ENCODE measurements at regions not wholly inside any gene's neighbourhood (a gene's known extent, or its start where the extent isn't known, plus 50 kb on each side); places are given as distances from the start of the nearest gene placed in this dataset.

- Histone ChIP-seq H3K27ac (ENCODE audit: low read length) (no peak overlapping the region), H3K36me3 (ENCODE audit: control insufficient read depth, insufficient read depth, low read length) (no peaks in the 10 kb centered on the region), H3K9me3 (ENCODE audit: control insufficient read depth, insufficient read depth, low read length) (no peaks in the 10 kb centered on the region), H3K4me3 (ENCODE audit: low read length) (no peak overlapping the region), H3K27me3 (ENCODE audit: control insufficient read depth, insufficient read depth, low read length) (no peaks in the 10 kb centered on the region), H3K4me1 (ENCODE audit: control insufficient read depth, insufficient read depth, low read length) (no peaks in the 10 kb centered on the region)
- TF ChIP-seq CTCF (IDR thresholded peaks at IDR 0.05), result no peak
- intact Hi-C loops (cut with micrococcal nuclease), result no loop called here
- Mint-ChIP-seq H3K27ac (no peak overlapping the region), H3K27me3 (ENCODE audit: low read depth in 2 of 2) (no peaks in the 10 kb centered on the region), H3K4me1 (no peaks in the 10 kb centered on the region), H3K4me3 (no peak overlapping the region), H3K9me3 (peaks cover 0 to 4% of the 10 kb centered on the region in 2 donors), H3K36me3 (no peaks in the 10 kb centered on the region)
- WGBS (ENCODE audit: insufficient coverage), result 100% methylated on average over 1 of the region's 2 CpGs
- ATAC-seq (no peak), DNase-seq (no peak)
Measured at GRCh38 chr1:78722105-78722504, 72.5 kb downstream of the IFI44 start.

DNA sequence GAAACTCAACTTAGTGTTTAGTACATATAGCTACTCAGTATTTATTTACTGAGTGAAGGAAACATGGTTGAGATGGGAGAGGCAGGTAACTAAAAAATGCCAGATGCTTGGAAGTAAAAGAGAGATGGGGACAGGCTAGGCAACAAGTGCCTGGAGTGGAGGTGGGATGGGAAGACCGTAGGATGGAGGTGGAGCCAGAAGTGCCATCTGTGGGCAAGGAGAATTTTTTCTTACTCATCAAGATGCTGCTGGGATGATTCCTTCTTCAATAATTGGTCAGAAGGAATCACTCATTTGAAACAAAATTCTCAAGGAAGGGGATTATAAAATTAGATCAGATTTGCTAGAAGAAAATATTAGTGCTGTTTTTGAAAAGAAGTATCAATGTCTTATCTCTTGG, 72.9 kb downstream of the IFI44 start:
- H3K4me1 Mint-ChIP-seq, result no peaks in the 10 kb centered on the region
- H3K4me3 Mint-ChIP-seq, result no peak overlapping the region
- ATAC-seq (no peak), DNase-seq (no peak)
- no peaks in the 10 kb centered on the region for H3K36me3 Mint-ChIP-seq
- intact Hi-C loops (cut with micrococcal nuclease), result no loop called here
- Histone ChIP-seq H3K36me3 (ENCODE audit: control insufficient read depth, insufficient read depth, low read length) (no peaks in the 10 kb centered on the region), H3K27me3 (ENCODE audit: control insufficient read depth, insufficient read depth, low read length) (no peaks in the 10 kb centered on the region), H3K9me3 (ENCODE audit: control insufficient read depth, insufficient read depth, low read length) (no peaks in the 10 kb centered on the region), H3K4me1 (ENCODE audit: control insufficient read depth, insufficient read depth, low read length) (no peaks in the 10 kb centered on the region), H3K4me3 (ENCODE audit: low read length) (no peak overlapping the region), H3K27ac (ENCODE audit: low read length) (no peak overlapping the region)
- H3K27me3 Mint-ChIP-seq (ENCODE audit: low read depth in 2 of 2), result no peaks in the 10 kb centered on the region
- H3K27ac Mint-ChIP-seq, result no peak overlapping the region
- 71% methylated on average over 1 of the region's 1 CpG for WGBS (ENCODE audit: insufficient coverage)
- TF ChIP-seq CTCF (IDR thresholded peaks at IDR 0.05), result no peak
- H3K9me3 Mint-ChIP-seq, result peaks cover 0 to 4% of the 10 kb centered on the region in 2 donors

GRCh38 chr1:78722947-78723346, 73.3 kb downstream of the IFI44 start:
- H3K4me3 Mint-ChIP-seq, result no peak overlapping the region
- intact Hi-C loops (cut with micrococcal nuclease), result no loop called here
- no peaks in the 10 kb centered on the region for H3K4me1 ChIP-seq (ENCODE audit: control insufficient read depth, insufficient read depth, low read length)
- H3K27ac Mint-ChIP-seq, result no peak overlapping the region
- no peak for TF ChIP-seq CTCF (IDR thresholded peaks at IDR 0.05)
- no peaks in the 10 kb centered on the region for H3K9me3 ChIP-seq (ENCODE audit: control insufficient read depth, insufficient read depth, low read length)
- H3K36me3 ChIP-seq (ENCODE audit: control insufficient read depth, insufficient read depth, low read length), result no peaks in the 10 kb centered on the region
- H3K36me3 Mint-ChIP-seq, result no peaks in the 10 kb centered on the region
- H3K4me1 Mint-ChIP-seq, result no peaks in the 10 kb centered on the region
- no peaks in the 10 kb centered on the region for H3K27me3 ChIP-seq (ENCODE audit: control insufficient read depth, insufficient read depth, low read length)
- peaks cover 0 to 4% of the 10 kb centered on the region in 2 donors for H3K9me3 Mint-ChIP-seq
- DNase-seq (no peak), ATAC-seq (no peak)
- no peaks in the 10 kb centered on the region for H3K27me3 Mint-ChIP-seq (ENCODE audit: low read depth in 2 of 2)
- H3K4me3 ChIP-seq (ENCODE audit: low read length), result no peak overlapping the region
- no peak overlapping the region for H3K27ac ChIP-seq (ENCODE audit: low read length)
- WGBS (ENCODE audit: insufficient coverage), result 100% methylated on average over 1 of the region's 3 CpGs

DNA sequence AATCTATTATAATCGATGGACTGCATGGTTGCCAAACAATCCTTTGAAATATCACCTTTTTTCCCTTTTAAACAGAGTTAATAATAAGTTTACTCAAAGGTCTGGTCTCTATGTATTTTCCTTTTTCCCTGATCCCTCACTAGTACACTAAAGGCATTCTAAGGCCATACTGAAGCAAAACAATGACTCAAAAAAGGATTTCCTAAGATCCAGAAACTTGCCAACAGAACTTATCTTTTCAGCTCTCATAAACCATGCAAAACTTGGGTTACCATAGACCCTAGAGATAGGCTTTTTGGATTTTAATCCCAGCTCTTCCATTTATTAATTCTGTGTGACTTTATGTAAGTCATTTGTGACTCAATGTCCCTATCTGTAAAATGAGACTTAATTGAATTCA, 77.1 kb downstream of the IFI44 start:
- no peak for ATAC-seq
- intact Hi-C loops (cut with micrococcal nuclease), result no loop called here
- H3K36me3 Mint-ChIP-seq, result no peaks in the 10 kb centered on the region
- no peak for TF ChIP-seq CTCF (IDR thresholded peaks at IDR 0.05)
- Histone ChIP-seq H3K9me3 (ENCODE audit: control insufficient read depth, insufficient read depth, low read length) (peaks cover 2% of the 10 kb centered on the region), H3K4me1 (ENCODE audit: control insufficient read depth, insufficient read depth, low read length) (no peaks in the 10 kb centered on the region), H3K4me3 (ENCODE audit: low read length) (no peak overlapping the region), H3K36me3 (ENCODE audit: control insufficient read depth, insufficient read depth, low read length) (no peaks in the 10 kb centered on the region), H3K27me3 (ENCODE audit: control insufficient read depth, insufficient read depth, low read length) (no peaks in the 10 kb centered on the region), H3K27ac (ENCODE audit: low read length) (no peak overlapping the region)
- H3K4me3 Mint-ChIP-seq, result no peak overlapping the region
- DNase-seq, result no peak
- no peaks in the 10 kb centered on the region for H3K4me1 Mint-ChIP-seq
- 92% methylated on average over 1 of the region's 1 CpG for WGBS (ENCODE audit: insufficient coverage)
- peaks cover 0 to 6% of the 10 kb centered on the region in 2 donors for H3K9me3 Mint-ChIP-seq
- H3K27ac Mint-ChIP-seq, result no peak overlapping the region
- no peaks in the 10 kb centered on the region for H3K27me3 Mint-ChIP-seq (ENCODE audit: low read depth in 2 of 2)

Measured in natural killer cell (primary cell).